ENCODE measurements at regions not wholly inside any gene's neighbourhood (a gene's known extent, or its start where the extent isn't known, plus 50 kb on each side); places are given as distances from the start of the nearest gene placed in this dataset.

DNA sequence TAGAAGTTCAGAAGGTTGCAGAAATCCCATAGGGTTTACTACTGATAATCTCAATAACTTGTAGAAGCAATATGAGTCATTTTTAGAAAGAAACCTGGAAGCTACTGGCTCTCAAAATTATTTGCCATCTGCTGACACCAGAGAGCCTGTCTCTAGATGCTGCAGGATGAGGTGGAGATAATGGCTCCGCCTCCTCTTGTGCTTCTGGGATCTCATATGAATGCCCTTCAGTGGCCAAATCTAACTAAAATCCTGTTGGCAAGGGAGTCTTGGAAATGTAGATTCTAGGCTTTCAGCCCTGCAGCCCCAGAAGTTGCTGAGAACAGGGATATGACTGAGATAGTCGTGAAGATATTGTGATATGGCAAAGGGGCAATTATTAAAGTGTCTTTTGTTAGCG lies 348.1 kb downstream of the CCSER2 start:
- H3K36me3 ChIP-seq: no peaks in the 10 kb centered on the region
- TF ChIP-seq, protein P1, sequence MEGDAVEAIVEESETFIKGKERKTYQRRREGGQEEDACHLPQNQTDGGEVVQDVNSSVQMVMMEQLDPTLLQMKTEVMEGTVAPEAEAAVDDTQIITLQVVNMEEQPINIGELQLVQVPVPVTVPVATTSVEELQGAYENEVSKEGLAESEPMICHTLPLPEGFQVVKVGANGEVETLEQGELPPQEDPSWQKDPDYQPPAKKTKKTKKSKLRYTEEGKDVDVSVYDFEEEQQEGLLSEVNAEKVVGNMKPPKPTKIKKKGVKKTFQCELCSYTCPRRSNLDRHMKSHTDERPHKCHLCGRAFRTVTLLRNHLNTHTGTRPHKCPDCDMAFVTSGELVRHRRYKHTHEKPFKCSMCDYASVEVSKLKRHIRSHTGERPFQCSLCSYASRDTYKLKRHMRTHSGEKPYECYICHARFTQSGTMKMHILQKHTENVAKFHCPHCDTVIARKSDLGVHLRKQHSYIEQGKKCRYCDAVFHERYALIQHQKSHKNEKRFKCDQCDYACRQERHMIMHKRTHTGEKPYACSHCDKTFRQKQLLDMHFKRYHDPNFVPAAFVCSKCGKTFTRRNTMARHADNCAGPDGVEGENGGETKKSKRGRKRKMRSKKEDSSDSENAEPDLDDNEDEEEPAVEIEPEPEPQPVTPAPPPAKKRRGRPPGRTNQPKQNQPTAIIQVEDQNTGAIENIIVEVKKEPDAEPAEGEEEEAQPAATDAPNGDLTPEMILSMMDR (IDR thresholded peaks at IDR 0.05): no peak
- DNase-seq: no peak
- ATAC-seq: no peak
- no peaks in the 10 kb centered on the region for H3K9me3 ChIP-seq
- intact Hi-C loops (cut with DNase I): no loop called here
- H3K4me3 ChIP-seq: no peak overlapping the region
- H3K4me1 ChIP-seq: no peaks in the 10 kb centered on the region
- no peaks in the 10 kb centered on the region for H3K27me3 ChIP-seq (ENCODE audit: low read depth)
- H3K27ac ChIP-seq: no peak overlapping the region

DNA sequence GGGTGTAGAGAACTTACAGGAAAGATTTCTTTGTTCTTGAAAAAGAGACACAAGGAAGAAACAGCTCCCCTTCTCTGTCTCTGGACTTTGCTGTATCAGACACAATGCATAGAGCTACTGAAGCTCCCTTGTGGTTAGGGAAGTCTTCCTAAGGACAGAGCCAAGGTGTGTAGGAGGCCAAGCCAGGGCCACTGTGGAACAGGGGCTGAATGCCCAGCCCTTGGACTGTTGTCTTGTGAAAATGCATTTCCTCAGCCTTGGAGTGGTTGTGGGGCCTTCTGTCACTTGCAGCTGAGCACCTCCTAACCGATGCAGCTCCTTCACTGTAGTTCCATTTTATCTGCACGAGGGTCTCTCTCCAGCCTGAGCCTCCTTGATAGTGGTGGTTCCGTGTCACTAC lies 353.4 kb downstream of the CCSER2 start:
- no peak for ATAC-seq
- H3K4me3 ChIP-seq: no peak overlapping the region
- TF ChIP-seq, protein P1 (IDR thresholded peaks at IDR 0.05): no peak
- intact Hi-C loops (cut with DNase I): no loop called here
- no peak overlapping the region for H3K27ac ChIP-seq
- no peaks in the 10 kb centered on the region for H3K9me3 ChIP-seq
- no peaks in the 10 kb centered on the region for H3K4me1 ChIP-seq
- H3K27me3 ChIP-seq (ENCODE audit: low read depth): no peaks in the 10 kb centered on the region
- no peak for DNase-seq
- no peaks in the 10 kb centered on the region for H3K36me3 ChIP-seq

DNA sequence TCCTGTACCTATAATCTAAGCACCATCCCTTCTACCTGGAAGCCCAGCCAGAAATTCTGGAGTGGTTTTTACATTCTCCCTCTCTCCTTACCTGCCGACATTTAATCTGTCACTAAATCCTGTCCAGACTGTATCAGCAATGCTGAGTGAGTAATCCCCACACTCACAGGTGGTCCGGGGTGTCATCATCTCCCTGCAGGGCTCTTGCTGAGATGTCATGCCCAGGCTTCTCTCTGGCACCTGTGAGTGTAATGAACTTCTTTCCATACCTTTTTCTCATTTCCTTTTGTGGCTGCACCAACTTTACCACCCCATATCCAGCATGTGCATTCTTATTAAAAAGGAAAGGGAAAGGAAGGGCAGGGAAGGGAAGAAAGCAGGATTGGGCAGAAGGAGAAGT lies 355.2 kb downstream of the CCSER2 start:
- TF ChIP-seq, protein P1 (IDR thresholded peaks at IDR 0.05): no peak
- intact Hi-C loops (cut with DNase I): no loop called here

DNA sequence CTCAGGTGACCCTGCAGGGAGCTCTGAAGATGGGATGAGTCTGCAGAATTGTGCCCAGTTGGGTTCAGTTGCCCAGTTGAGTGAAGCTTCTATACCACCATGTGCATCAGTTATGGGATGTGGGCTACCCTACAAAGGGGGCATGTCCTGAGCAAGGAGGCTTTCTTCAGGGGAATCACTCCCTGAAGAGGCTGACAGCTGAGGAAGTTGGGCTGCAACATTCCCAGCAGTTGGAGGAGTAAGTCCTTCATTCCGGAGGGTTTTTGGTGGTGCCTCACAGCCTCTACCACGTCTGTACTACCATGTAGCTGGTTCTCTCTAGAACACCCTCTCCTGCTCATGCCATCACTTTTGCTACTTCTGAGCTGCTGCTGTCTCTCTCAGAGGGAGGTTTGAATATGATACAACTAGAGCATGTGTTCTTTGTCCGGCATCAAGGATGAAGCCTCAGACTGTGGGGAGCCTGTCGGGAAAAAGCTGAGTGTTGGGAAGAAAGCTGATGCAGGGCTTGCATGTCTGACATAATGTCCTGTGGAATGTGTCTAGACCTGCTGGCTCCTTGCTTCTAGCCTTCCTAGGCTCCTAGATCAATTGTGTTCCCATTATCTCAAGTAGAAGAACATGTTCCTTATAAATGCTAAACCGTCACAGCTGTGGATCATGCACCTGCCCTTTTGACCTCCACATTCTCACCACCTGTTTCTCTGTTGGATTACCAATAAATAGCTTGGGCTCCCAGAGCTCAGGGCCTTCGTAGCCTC lies 355.8 kb downstream of the CCSER2 start:
- Histone ChIP-seq H3K36me3 (no peaks in the 10 kb centered on the region), H3K4me1 (no peaks in the 10 kb centered on the region), H3K27me3 (ENCODE audit: low read depth) (no peaks in the 10 kb centered on the region), H3K4me3 (no peak overlapping the region), H3K27ac (no peak overlapping the region), H3K9me3 (no peaks in the 10 kb centered on the region)
- ATAC-seq (no peak), DNase-seq (no peak)
- TF ChIP-seq, protein P1 (IDR thresholded peaks at IDR 0.05): no peak
- intact Hi-C loops (cut with DNase I): no loop called here

More for the DNA sequence above, 355.2 kb downstream of the CCSER2 start:
- ATAC-seq (no peak), DNase-seq (no peak)
- no peaks in the 10 kb centered on the region for H3K9me3 ChIP-seq
- no peak overlapping the region for H3K27ac ChIP-seq
- H3K36me3 ChIP-seq: no peaks in the 10 kb centered on the region
- H3K27me3 ChIP-seq (ENCODE audit: low read depth): no peaks in the 10 kb centered on the region
- H3K4me1 ChIP-seq: no peaks in the 10 kb centered on the region
- H3K4me3 ChIP-seq: no peak overlapping the region

DNA sequence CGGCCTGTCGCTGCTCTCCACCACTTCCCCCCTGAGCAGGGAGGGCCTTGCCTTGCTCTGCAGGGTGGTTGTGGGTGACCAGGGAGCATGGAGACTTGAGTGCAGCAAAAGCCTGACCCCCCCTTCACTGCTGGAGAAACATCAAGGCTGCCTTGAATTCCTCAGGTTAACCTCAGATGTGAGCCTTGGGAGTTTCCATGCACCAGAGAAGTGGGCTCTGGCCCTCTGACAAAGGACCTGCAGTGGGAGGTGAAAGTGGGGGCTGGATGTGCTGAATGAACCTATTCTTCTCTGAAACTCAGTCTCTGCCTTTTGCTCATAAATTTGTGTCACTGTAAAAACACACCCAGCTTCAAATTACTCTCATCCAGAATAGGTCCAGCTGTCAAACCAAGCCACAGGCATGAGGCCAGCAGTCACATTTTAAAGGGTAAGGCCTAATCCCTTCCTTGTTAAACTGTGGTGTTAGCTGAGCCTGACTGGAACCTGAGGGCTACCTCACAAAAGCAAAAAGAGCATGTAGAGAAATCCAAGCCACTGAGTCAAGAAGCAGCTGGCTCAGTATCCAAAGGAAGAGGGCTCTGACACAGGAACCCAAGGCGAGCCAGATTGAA lies 356.8 kb downstream of the CCSER2 start:
- TF ChIP-seq, protein P1 (IDR thresholded peaks at IDR 0.05): no peak
- Histone ChIP-seq H3K4me1 (no peaks in the 10 kb centered on the region), H3K27ac (no peak overlapping the region), H3K27me3 (ENCODE audit: low read depth) (no peaks in the 10 kb centered on the region), H3K4me3 (no peak overlapping the region), H3K9me3 (no peaks in the 10 kb centered on the region), H3K36me3 (no peaks in the 10 kb centered on the region)
- ATAC-seq (no peak), DNase-seq (no peak)
- intact Hi-C loops (cut with DNase I): no loop called here

All from lower lobe of right lung (tissue), 2 donors.